Endothelial cell of umbilical vein (primary cell): ENCODE measurements at regions not wholly inside any gene's neighbourhood (a gene's known extent, or its start where the extent isn't known, plus 50 kb on each side); places are given as distances from the start of the nearest gene placed in this dataset.

ENCODE experiments used
- BruUV-seq: library from RNA; stranded (reverse); fragments of 400-500 nt; replicated peaks from 2 replicates; lab custom pipeline; 2021; lab: Mats Ljungman, UMichigan
- CTCF ChIA-PET: fragments of 300-600, 350-600 bp; sonication (Branson Sonifier 250); formaldehyde crosslinking; loops from one replicate; lab custom pipeline; 2021; ENCODE audit warnings: antibody characterized with exemption, inconsistent platforms; lab: Charles Lee
- POLR2A ChIA-PET: fragments of 300-600, 350-600 bp; sonication (Branson Sonifier 250); formaldehyde crosslinking; loops from one replicate; lab custom pipeline; 2021; ENCODE audit warnings: antibody characterized with exemption, inconsistent platforms; lab: Charles Lee
- DNase-seq: peaks from one replicate; pipeline ENCODE4 v3.0.0-alpha.2; 2011; ENCODE audit warnings: low read depth, low spot score
- FAIRE-seq: peaks from 2 replicates; lab custom pipeline; 2011; peaks lifted over from hg19 to GRCh38; lab: Jason Lieb, UNC
- H2AFZ ChIP-seq: 2 replicates; pipeline ENCODE4 v1.6.0; 2012; ENCODE audit warnings: low read depth, low read length, control low read depth, inconsistent platforms
- H3K27ac ChIP-seq: 2 replicates; pipeline ENCODE4 v1.5.1; 2011; ENCODE audit warnings: low read depth, mild to moderate bottlenecking, control low read depth, low read length, moderate library complexity; ENCODE audit not compliant: insufficient read depth
- H3K27me3 ChIP-seq, 2 experiments: 2 replicates each; pipeline versions ENCODE4 v1.6.0 to v1.6.1; 2011; ENCODE audit warnings: low read length in 2 of 2, mixed read lengths in 1 of 2; ENCODE audit not compliant: control insufficient read depth in 2 of 2, insufficient read depth in 2 of 2
- H3K36me3 ChIP-seq, 2 experiments: 2 replicates in 1 of 2; 3 replicates in 1 of 2; pipeline ENCODE4 v1.5.1; 2011; ENCODE audit warnings: low read length in 2 of 2, mild to moderate bottlenecking in 1 of 2, moderate library complexity in 1 of 2; ENCODE audit not compliant: control insufficient read depth in 2 of 2, insufficient read depth in 2 of 2; ENCODE audit errors: extremely low read depth in 1 of 2
- H3K4me1 ChIP-seq: 3 replicates; pipeline ENCODE4 v1.5.1; 2011; ENCODE audit warnings: mild to moderate bottlenecking, low read length; ENCODE audit not compliant: control insufficient read depth, insufficient read depth; ENCODE audit errors: extremely low read depth
- H3K4me2 ChIP-seq: 2 replicates; pipeline ENCODE4 v1.6.1; 2011; ENCODE audit warnings: low read length, control low read depth, mixed read lengths; ENCODE audit not compliant: insufficient read depth
- H3K4me3 ChIP-seq, 3 experiments: fragments of 200-600 bp in 1 of 3; sonication (generic), shearing (Covaris generic) in 1 of 3; replicated peaks in 1 of 3; 2 replicates each; pipeline ENCODE4 v1.5.1; 2011 to 2016; ENCODE audit warnings: control low read depth in 3 of 3, low read length in 3 of 3, mild to moderate bottlenecking in 2 of 3, inconsistent platforms in 1 of 3, low read depth in 1 of 3, moderate library complexity in 1 of 3; ENCODE audit not compliant: insufficient read depth in 1 of 3
- H3K79me2 ChIP-seq: 2 replicates; pipeline ENCODE4 v1.6.0; 2012; ENCODE audit warnings: low read length, inconsistent platforms; ENCODE audit not compliant: control insufficient read depth, insufficient read depth
- H3K9ac ChIP-seq: replicated peaks from 2 replicates; pipeline ENCODE3; 2011; ENCODE audit warnings: low read length, control low read depth; ENCODE audit not compliant: insufficient read depth; ENCODE audit errors: extremely low read depth
- H3K9me1 ChIP-seq: replicated peaks from 3 replicates; pipeline ENCODE4 v1.6.0; 2011; ENCODE audit warnings: mild to moderate bottlenecking, low read length; ENCODE audit not compliant: control insufficient read depth, insufficient read depth; ENCODE audit errors: extremely low read depth
- H3K9me3 ChIP-seq: replicated peaks from 2 replicates; pipeline ENCODE4 v1.5.1; 2012; ENCODE audit warnings: low read length, inconsistent platforms; ENCODE audit not compliant: control insufficient read depth, insufficient read depth
- H4K20me1 ChIP-seq: replicated peaks from 2 replicates; pipeline ENCODE3; 2011; ENCODE audit warnings: mild to moderate bottlenecking, low read length; ENCODE audit not compliant: control insufficient read depth, insufficient read depth; ENCODE audit errors: extremely low read depth
- EZH2 ChIP-seq: IDR thresholded peaks from 2 replicates; pipeline ENCODE4 v1.6.1; 2012; ENCODE audit warnings: borderline replicate concordance, low read depth, mild to moderate bottlenecking, moderate library complexity, low read length, inconsistent platforms; ENCODE audit not compliant: severe bottlenecking
- FOS ChIP-seq: IDR thresholded peaks from 2 replicates; pipeline ENCODE4 v1.6.1; 2011; ENCODE audit warnings: mild to moderate bottlenecking, low read length, moderate library complexity, borderline replicate concordance; ENCODE audit not compliant: insufficient read depth
- GATA2 ChIP-seq: IDR thresholded peaks from 2 replicates; pipeline ENCODE4 v1.7.0; 2011; ENCODE audit warnings: low read depth, mild to moderate bottlenecking, moderate library complexity, mixed read lengths, low read length; ENCODE audit not compliant: insufficient read length, insufficient read depth
- JUN ChIP-seq: IDR thresholded peaks from 2 replicates; pipeline ENCODE4 v1.6.1; 2011; ENCODE audit warnings: borderline replicate concordance, low read depth; ENCODE audit not compliant: insufficient read length, insufficient read depth
- MYC ChIP-seq: IDR thresholded peaks from one replicate; pipeline ENCODE4 v1.6.1; 2011; ENCODE audit warnings: mild to moderate bottlenecking, low read depth, low read length
- POLR2A ChIP-seq: IDR thresholded peaks from 2 replicates; pipeline ENCODE4 v1.6.1; 2012; ENCODE audit warnings: low read depth, mild to moderate bottlenecking, control low read depth, low read length
- POLR2AphosphoS5 ChIP-seq: IDR thresholded peaks from 2 replicates; pipeline ENCODE4 v1.6.1; 2012; ENCODE audit warnings: low read depth, mild to moderate bottlenecking, control low read depth, low read length, moderate library complexity; ENCODE audit not compliant: insufficient read depth
- dilution Hi-C: fragments of 300-500 bp; cut with MboI; formaldehyde crosslinking; loops from one replicate; pipeline ENCODE4 v1.15.0; 2019; ENCODE audit warnings: low sequenced_read_pairs; ENCODE audit not compliant: extremely low pct_ligation_motif_present
- intact Hi-C: fragments of 100-400 bp; cut with micrococcal nuclease; formaldehyde crosslinking; loops from one replicate; pipeline ENCODE4 v1.10.0; 2022
- TF ChIP-seq, protein P1 (sequence below), 2 donors: IDR thresholded peaks; 1 replicate in 1 of 2; 2 replicates in 1 of 2; pipeline ENCODE4 v1.5.1; 2011; ENCODE audit warnings: low read length in 2 of 2, mild to moderate bottlenecking in 2 of 2, moderate library complexity in 2 of 2, control low read depth in 1 of 2, inconsistent platforms in 1 of 2, low read depth in 1 of 2; ENCODE audit not compliant: insufficient read depth in 1 of 2; ENCODE audit errors: extremely low read depth in 1 of 2
- TF ChIP-seq, protein P2 (sequence below): IDR thresholded peaks from 2 replicates; pipeline ENCODE4 v1.6.1; 2011; ENCODE audit not compliant: insufficient read depth, insufficient read length

- H3K79me2 ChIP-seq = no peaks in the 10 kb centered on the region
- no peak overlapping the region for H3K9ac ChIP-seq
- BruUV-seq = no TSS peak
- H3K4me2 ChIP-seq = no peak overlapping the region
- CTCF ChIA-PET = interaction anchor here (1.4 kb wide), 1 partner anchor 12 kb away, joined by 3 read pairs; no protein-coding TSS in a partner anchor
- H3K9me3 ChIP-seq = no peaks in the 10 kb centered on the region
- intact Hi-C loops = no loop called here
- TF ChIP-seq POLR2A (no peak), JUN (no peak), GATA2 (no peak), POLR2AphosphoS5 (no peak), EZH2 (no peak), MYC (no peak), FOS (no peak)
- TF ChIP-seq, protein P1, sequence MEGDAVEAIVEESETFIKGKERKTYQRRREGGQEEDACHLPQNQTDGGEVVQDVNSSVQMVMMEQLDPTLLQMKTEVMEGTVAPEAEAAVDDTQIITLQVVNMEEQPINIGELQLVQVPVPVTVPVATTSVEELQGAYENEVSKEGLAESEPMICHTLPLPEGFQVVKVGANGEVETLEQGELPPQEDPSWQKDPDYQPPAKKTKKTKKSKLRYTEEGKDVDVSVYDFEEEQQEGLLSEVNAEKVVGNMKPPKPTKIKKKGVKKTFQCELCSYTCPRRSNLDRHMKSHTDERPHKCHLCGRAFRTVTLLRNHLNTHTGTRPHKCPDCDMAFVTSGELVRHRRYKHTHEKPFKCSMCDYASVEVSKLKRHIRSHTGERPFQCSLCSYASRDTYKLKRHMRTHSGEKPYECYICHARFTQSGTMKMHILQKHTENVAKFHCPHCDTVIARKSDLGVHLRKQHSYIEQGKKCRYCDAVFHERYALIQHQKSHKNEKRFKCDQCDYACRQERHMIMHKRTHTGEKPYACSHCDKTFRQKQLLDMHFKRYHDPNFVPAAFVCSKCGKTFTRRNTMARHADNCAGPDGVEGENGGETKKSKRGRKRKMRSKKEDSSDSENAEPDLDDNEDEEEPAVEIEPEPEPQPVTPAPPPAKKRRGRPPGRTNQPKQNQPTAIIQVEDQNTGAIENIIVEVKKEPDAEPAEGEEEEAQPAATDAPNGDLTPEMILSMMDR (IDR thresholded peaks at IDR 0.05; ENCODE audit: extremely low read depth in 1 of 2, insufficient read depth in 1 of 2, low read depth in 1 of 2, low read length in 2 of 2) = no peak
- TF ChIP-seq, protein P2, sequence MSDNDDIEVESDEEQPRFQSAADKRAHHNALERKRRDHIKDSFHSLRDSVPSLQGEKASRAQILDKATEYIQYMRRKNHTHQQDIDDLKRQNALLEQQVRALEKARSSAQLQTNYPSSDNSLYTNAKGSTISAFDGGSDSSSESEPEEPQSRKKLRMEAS = no peak
- H4K20me1 ChIP-seq = no peaks in the 10 kb centered on the region
- no peak overlapping the region for H2AFZ ChIP-seq
- FAIRE-seq = no peak
- no peak overlapping the region for H3K27ac ChIP-seq
- no peaks in the 10 kb centered on the region for H3K9me1 ChIP-seq
- H3K36me3 ChIP-seq = no peaks in the 10 kb centered on the region
- POLR2A ChIA-PET = no interaction called here
- no peaks in the 10 kb centered on the region for H3K4me1 ChIP-seq
- H3K27me3 ChIP-seq = peaks cover 1 to 3% of the 10 kb centered on the region in 2 experiments
- DNase-seq = no peak
- dilution Hi-C loops = no loop called here
- H3K4me3 ChIP-seq = no peak overlapping the region
These were observed 282.1 kb downstream of the BCL2 start for GRCh38 chr18:63037491-63037890.
